ENCODE measurements at regions not wholly inside any gene's neighbourhood (a gene's known extent, or its start where the extent isn't known, plus 50 kb on each side); places are given as distances from the start of the nearest gene placed in this dataset.
"Not testable (repeated sequence)": the region's sequence is repeated elsewhere in the genome, so short reads cannot be mapped to it uniquely, and the experiment has no call there.

DNA sequence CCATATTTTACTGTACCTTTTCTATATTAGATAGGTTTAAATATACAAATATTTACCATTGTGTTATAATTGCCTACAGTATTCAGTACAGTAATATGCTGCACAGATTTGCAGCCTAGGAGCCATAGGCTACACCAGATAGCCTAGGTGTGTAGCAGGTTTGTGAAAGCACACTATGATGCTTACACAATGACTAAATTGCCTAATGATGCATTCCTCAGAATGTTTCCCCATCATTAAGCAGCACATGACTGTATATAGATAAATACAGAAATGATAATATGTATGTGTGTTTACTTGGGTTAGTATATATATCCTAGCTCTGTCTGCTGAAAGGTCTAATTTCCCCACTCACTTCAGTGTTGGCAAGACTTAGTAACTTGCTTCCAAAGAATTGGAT lies 65.8 kb downstream of the MYL3 start:
- Histone ChIP-seq H3K4me1 (ENCODE audit: control insufficient read depth, insufficient read depth, low read length) (no peaks in the 10 kb centered on the region), H3K4me3 (ENCODE audit: low read length) (no peak overlapping the region), H3K9me3 (ENCODE audit: control insufficient read depth, low read length) (no peaks in the 10 kb centered on the region), H3K27me3 (replicated peaks; ENCODE audit: control insufficient read depth, insufficient read depth, low read length) (peaks cover 18% of the 10 kb centered on the region), H3K36me3 (ENCODE audit: control insufficient read depth, insufficient read depth, low read length, severe bottlenecking) (no peaks in the 10 kb centered on the region), H3K9ac (ENCODE audit: low read length) (no peak overlapping the region)
- no peak for DNase-seq (ENCODE audit: low read depth)

DNA sequence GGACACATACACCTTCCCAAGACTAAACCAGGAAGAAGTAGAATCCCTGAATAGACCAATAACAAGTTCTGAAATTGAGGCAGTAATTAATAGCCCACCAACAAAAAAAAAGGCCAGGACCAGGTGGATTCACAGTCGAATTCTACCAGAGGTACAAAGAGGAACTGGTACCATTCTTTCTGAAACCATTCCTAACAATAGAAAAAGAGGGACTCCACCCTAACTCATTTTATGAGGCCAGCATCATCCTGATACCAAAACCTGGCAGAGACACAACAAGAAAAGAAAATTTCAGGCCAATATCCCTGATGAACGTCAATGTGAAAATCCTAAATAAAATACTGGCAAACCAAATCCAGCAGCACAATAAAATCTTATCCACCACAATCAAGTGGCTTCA lies 69.9 kb downstream of the MYL3 start:
- H3K27me3 ChIP-seq (replicated peaks; ENCODE audit: control insufficient read depth, insufficient read depth, low read length); H3K4me3 ChIP-seq (ENCODE audit: low read length); DNase-seq (ENCODE audit: low read depth); H3K36me3 ChIP-seq (ENCODE audit: control insufficient read depth, insufficient read depth, low read length, severe bottlenecking); H3K4me1 ChIP-seq (ENCODE audit: control insufficient read depth, insufficient read depth, low read length); H3K9ac ChIP-seq (ENCODE audit: low read length); H3K9me3 ChIP-seq (ENCODE audit: control insufficient read depth, low read length): not testable (repeated sequence)

DNA sequence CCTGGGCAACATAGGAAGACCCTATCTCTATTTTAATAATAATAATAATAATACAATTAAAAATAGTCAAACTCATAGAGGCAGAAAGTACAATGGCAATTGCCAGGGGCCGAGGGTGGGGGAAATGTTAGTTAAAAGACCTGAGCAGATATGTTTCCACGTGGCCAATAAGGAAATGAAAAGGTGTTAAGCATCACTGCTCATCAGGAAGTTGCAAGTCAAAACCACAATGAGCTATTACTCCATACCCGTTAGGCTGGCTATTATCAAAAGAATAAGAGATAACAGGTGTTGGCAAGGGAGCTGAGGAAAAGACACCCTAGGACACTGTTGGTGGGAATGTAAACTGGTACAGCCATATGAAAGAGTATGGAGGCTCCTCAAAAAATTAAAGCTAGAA lies 60.4 kb upstream of the PRSS50 start:
- DNase-seq (ENCODE audit: low read depth), result no peak
- Histone ChIP-seq H3K9me3 (ENCODE audit: control insufficient read depth, low read length) (peaks cover 22% of the 10 kb centered on the region), H3K36me3 (ENCODE audit: control insufficient read depth, insufficient read depth, low read length, severe bottlenecking) (no peaks in the 10 kb centered on the region), H3K27me3 (replicated peaks; ENCODE audit: control insufficient read depth, insufficient read depth, low read length) (no peaks in the 10 kb centered on the region), H3K4me3 (ENCODE audit: low read length) (no peak overlapping the region), H3K4me1 (ENCODE audit: control insufficient read depth, insufficient read depth, low read length) (no peaks in the 10 kb centered on the region), H3K9ac (ENCODE audit: low read length) (no peak overlapping the region)

DNA sequence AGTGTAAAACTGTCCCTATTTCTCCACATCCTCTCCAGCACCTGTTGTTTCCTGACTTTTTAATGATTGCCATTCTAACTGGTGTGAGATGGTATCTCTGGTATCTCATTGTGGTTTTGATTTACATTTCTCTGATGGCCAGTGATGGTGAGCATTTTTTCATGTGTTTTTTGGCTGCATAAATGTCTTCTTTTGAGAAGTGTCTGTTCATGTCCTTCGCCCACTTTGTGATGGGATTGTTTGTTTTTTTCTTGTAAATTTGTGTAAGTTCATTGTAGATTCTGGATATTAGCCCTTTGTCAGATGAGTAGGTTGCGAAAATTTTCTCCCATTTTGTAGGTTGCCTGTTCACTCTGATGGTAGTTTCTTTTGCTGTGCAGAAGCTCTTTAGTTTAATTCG lies 54.8 kb upstream of the PRSS50 start:
- H3K9ac ChIP-seq (ENCODE audit: low read length); H3K27me3 ChIP-seq (replicated peaks; ENCODE audit: control insufficient read depth, insufficient read depth, low read length); H3K4me1 ChIP-seq (ENCODE audit: control insufficient read depth, insufficient read depth, low read length); H3K4me3 ChIP-seq (ENCODE audit: low read length); DNase-seq (ENCODE audit: low read depth); H3K36me3 ChIP-seq (ENCODE audit: control insufficient read depth, insufficient read depth, low read length, severe bottlenecking): not testable (repeated sequence)
- H3K9me3 ChIP-seq (ENCODE audit: control insufficient read depth, low read length), result peaks cover 46% of the 10 kb centered on the region

DNA sequence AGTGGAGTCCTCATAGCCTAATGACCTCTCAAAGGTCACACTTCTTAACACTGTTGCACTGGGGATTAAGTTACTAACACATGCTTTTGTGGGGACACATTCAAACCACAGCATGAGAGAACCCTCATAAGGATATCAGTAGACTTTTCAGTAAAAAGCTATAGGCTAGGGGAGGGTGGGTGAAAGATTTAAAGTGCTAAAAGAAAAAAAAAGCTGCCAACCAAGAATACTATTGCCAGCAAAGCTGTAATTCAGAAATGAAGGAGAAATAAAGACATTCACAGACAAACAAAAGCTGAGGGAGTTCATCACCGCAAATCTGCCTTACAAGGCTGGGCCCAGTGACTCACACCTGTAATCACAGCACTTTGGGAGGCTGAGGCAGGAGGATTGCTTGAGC lies 50.4 kb upstream of the PRSS50 start:
- no peaks in the 10 kb centered on the region for H3K36me3 ChIP-seq (ENCODE audit: control insufficient read depth, insufficient read depth, low read length, severe bottlenecking)
- H3K4me1 ChIP-seq (ENCODE audit: control insufficient read depth, insufficient read depth, low read length), result no peaks in the 10 kb centered on the region
- no peaks in the 10 kb centered on the region for H3K27me3 ChIP-seq (replicated peaks; ENCODE audit: control insufficient read depth, insufficient read depth, low read length)
- DNase-seq (ENCODE audit: low read depth), result no peak
- H3K4me3 ChIP-seq (ENCODE audit: low read length), result no peak overlapping the region
- no peak overlapping the region for H3K9ac ChIP-seq (ENCODE audit: low read length)
- peaks cover 57% of the 10 kb centered on the region for H3K9me3 ChIP-seq (ENCODE audit: control insufficient read depth, low read length)

Data from adipocyte (in vitro differentiated cells).